ENCODE measurements at regions not wholly inside any gene's neighbourhood (a gene's known extent, or its start where the extent isn't known, plus 50 kb on each side); places are given as distances from the start of the nearest gene placed in this dataset.

DNA sequence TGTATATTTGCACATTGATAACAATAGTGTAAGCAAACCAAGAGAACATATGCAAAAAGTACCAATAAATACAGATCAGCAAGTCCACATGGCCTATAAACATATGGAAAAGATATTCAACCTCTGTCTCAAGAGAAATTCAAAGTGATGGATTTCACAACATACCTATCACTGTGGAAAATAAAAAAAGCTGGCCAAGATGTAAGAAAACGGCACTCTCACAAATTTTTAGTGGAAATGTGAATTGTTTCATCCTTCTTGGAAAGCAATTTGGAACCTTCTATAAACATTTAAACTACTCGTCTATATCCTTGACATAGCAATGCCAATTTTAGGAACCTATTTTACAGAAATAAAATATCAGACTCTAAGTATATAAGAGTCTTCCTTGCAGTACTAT lies 559.8 kb downstream of the QKI start:
- TF ChIP-seq ZSCAN29 (IDR thresholded peaks at IDR 0.05) (no peak), ZKSCAN1 (IDR thresholded peaks at IDR 0.05; ENCODE audit: low read depth, low read length) (no peak), POLR2AphosphoS5 (IDR thresholded peaks at IDR 0.05; ENCODE audit: control insufficient read depth, insufficient read depth, low read depth, low read length) (no peak), ZBTB11 (CRISPR knock-in tag; IDR thresholded peaks at IDR 0.05) (no peak), RAD21 (CRISPR knock-in tag; conservative IDR thresholded peaks at IDR 0.05 in 1 of 2, IDR thresholded peaks at IDR 0.05 in 1 of 2) (no peak), JUNB (CRISPR knock-in tag; conservative IDR thresholded peaks at IDR 0.05) (no peak), CEBPB (tag; IDR thresholded peaks at IDR 0.05) (no peak), ZZZ3 (IDR thresholded peaks at IDR 0.05) (no peak), SAP30 (IDR thresholded peaks at IDR 0.05; ENCODE audit: borderline replicate concordance, insufficient read depth, low read depth, low read length, poor library complexity, severe bottlenecking) (no peak)

Data from K562 (cell line).